NCI-H2107 (cell line): ENCODE measurements at regions not wholly inside any gene's neighbourhood (a gene's known extent, or its start where the extent isn't known, plus 50 kb on each side); places are given as distances from the start of the nearest gene placed in this dataset.

ENCODE experiments used
- DNase-seq: peaks from one replicate; lab custom pipeline; 2025; lab: John Stamatoyannopoulos, UW

DNA sequence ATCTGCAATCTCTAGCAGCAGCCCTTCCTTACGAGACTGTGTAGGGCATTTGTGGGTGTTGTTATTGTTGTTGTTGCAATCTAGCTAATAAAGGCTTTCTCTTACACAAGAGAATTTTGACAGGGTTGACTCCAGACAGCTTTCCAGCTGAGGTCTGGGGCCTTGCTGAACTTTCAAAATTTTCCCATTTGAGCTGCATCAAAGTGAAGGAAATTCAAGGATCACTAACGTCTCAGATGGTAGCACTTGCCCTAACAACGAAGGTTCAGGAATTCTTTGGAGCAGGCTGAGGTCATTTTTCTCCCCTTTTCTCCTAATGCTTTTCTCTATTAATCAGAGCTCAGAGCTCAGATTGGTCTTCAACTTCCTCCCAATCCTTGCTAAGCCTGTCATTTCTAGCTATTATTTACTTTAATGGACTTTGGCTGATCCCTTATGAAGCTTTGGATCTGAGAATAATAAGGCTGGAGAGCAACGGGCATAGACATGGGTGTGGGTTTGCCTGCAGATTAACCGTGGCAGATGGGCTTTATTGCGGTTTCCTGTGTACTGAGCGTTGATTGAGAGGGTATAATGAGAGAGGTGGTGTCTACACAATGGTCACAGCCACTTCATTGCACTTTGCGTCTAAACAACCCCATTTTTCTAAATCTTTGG is 614.0 kb upstream of the AGTR1 start:
- no peak for DNase-seq

DNA sequence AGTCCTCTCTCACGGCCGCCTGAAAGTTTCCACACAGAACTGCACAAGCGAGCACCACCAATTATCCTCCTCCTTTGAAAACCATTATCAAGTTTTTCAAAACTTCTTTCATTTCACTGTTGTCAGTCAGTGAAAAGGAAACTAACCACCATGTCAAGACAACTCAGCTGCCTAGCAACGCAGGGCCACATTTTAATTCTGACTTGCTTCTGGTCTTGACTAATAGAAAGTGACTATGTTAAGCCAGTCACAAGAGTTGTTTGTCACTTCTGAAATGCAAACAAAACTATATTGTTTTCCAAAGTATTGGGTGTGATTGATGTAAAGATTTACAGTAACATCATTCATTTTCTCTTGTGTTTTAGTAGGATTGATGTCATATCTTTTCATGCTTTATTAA is 612.8 kb upstream of the AGTR1 start:
- DNase-seq: no peak

DNA sequence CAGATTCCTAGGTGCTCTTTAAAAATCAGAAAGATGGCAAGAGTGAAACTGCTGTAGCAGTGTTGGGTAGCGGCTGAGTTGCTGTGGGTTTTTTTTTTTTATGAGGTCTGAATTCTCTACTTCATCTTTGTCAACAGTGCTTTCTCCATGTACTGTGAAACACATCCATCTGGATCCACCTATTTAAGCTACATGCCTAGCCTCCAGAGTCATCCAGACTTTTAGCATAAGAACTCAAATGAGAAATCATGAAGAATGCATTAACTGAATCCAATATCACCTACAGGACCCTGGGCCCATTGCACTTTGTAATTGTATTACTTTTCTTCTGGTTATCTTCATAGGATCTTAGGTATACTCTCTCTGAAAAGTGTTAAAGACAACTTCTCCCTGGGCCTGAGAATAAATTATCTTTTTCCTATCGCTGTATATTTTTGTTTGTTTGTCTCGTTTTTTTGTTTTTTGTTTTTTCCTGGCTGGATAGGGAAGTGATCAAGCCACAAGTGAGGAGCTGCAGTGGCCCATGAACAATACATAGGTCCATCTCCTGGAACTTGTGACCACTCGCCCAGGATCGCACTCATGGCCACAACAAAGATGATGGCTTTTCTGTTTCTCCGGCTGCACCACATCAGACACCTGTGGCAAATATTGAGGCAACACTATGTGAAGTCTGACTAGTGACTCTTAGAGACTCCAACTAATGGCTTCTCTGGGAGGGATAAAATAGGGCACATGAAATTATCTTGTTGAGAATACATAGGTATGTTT is 609.9 kb upstream of the AGTR1 start:
- DNase-seq: no peak

DNA sequence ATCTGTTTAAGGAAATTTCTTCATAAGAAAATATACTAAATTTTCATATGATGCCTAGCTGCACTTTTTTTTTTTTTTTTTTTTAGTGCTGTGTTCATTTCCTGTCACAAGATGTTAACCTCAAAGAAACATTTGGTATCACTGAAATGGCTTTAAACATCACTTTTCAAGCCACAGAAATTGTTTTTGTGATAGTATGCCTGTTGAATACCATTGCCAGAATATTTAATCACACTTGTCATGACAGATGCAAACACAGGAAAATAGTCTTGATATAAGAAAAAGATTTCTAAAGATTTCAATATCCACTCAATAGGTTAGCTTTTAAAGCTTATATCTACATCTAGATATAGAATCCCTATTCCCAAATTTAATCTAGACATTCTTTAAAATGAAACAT is 608.5 kb upstream of the AGTR1 start:
- no peak for DNase-seq

DNA sequence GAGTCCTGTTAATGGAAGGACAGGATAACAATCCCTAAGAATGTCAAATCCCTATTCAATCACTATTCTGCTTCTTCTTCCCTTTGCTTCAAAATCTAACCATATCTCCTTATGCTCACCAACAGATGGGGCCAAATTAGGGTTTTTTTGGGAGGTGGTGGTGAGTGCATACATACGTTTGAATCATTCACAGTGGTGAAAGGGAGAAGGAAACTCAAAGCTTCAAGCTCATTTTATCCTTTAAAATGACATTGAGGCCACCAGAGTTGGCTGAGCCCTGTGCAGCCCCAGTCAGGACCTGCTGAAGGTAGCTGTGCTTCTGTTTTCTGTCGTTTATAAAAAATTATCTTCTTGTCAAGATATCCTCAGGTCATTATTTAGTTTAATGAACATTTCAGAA is 607.5 kb upstream of the AGTR1 start:
- DNase-seq: no peak

GRCh38 chr3:148092624-148093347 is 604.9 kb upstream of the AGTR1 start:
- no peak for DNase-seq

GRCh38 chr3:148093753-148094152 is 604.0 kb upstream of the AGTR1 start:
- DNase-seq: no peak

DNA sequence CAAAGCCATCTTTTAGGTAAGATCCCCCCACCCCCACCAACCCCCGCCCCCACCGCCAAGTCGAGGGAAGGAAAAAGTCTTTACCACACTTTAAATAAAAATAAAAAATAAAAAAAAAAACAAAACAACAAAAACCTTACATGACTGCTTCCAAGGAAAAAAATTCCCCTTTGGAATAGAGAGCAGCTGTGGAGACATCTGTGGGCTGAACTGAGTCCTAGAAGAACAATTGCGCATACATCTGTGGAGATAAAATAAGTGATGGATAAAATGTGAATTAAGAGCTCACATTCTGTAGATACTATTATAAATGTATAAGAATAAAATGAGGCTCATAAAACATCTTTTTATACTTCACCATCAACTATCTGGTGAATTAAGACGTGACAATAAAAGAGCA is 601.7 kb upstream of the AGTR1 start:
- no peak for DNase-seq

GRCh38 chr3:148100476-148100875 is 597.2 kb upstream of the AGTR1 start:
- no peak for DNase-seq

- DNase-seq: no peak
Observed at GRCh38 chr3:148101061-148101460, 596.6 kb upstream of the AGTR1 start.

- DNase-seq: no peak
Observed at GRCh38 chr3:148102156-148102555, 595.5 kb upstream of the AGTR1 start.

DNA sequence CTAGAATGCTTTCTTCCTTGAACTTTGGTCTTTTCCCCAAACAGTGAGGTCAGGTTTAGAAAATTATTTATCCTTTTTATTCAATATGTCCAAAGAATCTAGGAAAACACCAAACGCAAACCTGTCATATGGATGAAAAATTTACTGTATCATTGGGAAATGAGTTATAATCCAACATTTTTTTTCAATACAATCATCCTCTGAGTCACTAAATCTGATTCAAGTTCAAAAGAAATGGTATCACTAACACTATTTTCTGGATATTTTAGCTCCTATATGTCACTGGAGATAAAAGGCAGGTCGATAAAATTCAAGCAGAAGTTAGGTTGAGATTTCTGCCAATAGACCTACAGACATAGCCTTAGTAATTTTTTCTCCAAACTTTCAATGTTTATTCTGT is 591.6 kb upstream of the AGTR1 start:
- DNase-seq: no peak

DNA sequence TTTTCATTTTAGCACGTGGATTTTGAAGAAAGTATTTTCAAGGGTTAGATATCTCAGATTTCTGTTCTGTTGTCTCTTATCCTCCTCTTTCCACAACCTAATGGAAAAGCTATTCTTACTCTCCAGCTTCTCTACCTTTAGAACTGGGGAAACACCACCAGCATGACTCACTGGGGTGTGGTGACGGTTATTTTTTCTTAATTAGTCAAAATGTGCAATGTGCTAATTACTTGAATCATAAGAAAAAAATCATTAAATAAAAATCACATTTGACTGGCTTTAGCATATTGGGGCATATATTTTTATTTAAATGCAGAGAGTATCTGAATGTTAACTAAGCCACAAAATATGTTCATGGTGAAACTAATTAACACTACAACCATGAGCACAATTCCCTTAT is 570.7 kb upstream of the AGTR1 start:
- DNase-seq: no peak

- DNase-seq: no peak
Observed at GRCh38 chr3:148128136-148128535, 569.6 kb upstream of the AGTR1 start.

DNA sequence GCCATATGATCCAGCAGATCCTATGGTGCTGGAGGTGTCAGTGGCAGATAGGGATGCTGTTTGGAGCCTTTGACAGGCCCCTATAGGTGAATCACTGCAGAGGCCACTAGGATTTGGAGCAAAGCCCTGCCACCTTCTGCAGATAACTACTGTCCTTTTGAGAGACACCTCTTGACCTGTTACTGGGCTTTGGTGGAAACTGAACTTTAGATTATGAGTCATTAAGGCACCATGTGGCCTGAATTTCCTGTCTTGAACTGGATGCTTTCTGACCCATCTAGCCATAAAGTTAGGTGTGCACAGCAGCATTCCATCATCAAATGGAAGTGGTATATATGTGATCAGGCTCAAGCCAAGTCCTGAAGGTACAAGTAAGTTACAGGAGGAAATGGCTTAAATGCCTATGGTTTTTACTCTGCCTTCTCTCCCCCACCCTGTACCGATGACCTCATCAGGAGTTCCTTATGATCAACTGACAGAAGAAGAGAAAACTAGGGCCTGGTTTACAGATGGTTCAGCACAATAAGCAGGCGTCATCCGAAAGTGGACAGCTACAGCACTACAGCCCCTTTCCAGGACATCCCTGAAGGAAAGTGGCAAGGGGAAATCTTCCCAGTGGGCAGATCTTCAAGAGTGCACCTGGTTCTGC is 565.6 kb upstream of the AGTR1 start:
- DNase-seq: no peak

DNA sequence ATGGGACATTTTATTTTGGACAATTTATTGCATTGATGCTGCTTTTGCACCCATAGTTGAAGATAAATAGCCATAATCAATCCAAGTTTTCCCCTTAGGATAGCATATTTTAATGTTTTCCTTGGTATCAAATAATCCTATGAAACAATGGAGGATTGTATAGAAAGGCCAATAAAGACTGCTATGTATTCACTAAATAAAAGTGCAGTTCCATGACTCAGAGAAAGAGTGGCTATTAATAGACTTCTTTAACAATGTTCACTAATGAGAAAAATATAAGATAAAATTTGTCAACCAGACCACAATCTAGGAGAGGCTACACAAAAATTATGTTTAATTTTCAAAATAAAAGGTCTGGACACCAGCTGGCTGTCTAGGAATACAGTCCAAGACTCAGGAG is 560.9 kb upstream of the AGTR1 start:
- no peak for DNase-seq

DNA sequence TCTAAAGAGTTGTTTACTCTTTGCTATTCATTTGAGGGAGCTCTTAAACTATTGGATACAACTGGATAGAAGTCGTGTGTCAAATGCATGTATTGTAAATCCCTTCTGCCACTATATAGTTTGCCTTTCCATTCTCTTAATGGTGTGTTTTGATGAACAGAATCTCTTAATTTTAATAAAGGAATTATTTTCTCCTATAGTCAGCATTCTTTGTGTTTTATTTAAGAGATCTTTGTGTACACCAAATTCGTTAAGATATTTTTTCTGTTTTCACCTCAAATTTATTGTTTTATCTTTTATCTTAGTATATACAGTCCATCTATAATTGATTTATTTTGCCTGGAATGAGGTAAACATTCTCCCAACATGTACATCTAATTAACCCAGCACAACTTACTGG is 551.5 kb upstream of the AGTR1 start:
- DNase-seq: no peak

DNA sequence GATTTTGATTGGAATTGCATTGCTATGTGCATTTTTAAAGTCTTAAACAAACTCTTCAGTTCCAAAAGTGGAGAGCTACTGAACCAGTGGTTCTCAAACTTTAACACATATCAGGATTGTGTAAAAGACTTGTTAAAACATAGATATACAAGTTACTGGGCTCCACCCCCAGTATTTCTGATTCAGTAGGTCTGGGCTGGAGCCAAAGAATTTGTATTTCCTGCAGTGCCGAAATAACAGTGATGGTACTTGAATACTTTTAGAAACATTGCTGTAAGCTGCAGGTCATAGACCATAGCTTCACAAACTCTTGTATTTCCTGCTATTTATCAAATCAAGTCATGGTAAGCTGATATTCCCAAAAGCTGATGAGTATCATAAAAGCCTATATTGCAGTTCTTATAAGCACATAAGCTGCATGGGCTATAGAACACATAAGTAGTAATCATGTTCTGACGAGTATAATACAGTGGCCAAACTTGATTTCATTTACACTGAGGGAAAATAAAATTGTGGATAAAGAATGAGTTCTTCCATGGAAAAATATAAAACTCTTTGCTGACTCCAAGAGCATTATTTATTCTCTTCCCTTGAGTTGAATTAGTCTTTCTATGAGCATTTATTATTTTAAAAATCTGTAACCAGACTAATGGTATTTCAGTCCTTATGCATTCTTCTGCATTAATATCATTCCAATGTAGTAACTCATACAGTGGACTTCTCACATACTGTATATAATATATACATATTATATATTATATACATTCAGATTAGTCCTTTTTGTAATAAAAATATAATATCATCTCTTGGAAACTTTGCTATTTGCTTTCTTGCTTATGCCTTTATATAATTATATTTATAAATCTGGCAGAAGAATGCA is 550.5 kb upstream of the AGTR1 start:
- no peak for DNase-seq

DNA sequence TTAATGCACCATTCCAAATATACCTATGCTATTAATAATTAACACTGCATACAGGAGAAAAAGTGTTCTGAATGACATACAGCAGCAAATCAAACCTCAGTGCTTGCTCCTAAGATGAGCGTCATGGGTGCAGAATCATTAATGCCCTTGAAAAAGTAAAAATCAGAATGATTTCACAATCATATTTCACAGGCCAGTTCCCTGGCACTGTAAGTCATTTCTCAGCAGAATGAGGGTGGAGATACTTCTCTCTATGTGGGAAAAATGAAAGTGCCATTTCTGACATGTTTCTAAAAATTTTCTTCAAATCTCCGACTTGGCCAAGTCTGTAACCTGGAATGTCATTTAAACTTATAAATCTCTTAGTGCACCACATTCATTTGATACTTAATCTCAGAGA is 549.8 kb upstream of the AGTR1 start:
- no peak for DNase-seq

DNA sequence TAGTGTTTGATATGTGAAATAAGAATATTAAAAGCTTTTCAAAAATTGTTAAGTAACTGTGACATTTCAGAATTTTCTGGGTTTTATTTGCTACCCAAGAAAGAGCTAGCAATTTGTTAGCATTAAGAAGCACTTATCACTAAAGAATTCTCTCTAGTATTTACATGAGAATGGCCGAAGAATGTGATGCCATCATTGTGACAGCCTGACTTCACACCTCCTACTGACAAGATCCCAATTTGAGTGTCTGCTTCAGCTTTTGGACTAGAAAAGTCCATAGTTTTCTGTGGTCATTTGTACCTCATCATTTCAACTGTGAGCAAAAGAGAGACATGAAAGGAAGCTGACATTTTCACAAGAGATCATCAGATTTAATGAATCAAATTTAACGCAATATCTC is 548.1 kb upstream of the AGTR1 start:
- no peak for DNase-seq

- DNase-seq: no peak
Observed at GRCh38 chr3:148150141-148150540, 547.6 kb upstream of the AGTR1 start.

- DNase-seq: no peak
Observed at GRCh38 chr3:148158210-148158609, 539.5 kb upstream of the AGTR1 start.
